GM23338 (cell line): ENCODE measurements at regions not wholly inside any gene's neighbourhood (a gene's known extent, or its start where the extent isn't known, plus 50 kb on each side); places are given as distances from the start of the nearest gene placed in this dataset.

Experiments used
- CREB1 ChIP-seq: fragments of 250-450 bp; sonication (Bioruptor Pico); IDR thresholded peaks from 2 replicates; pipeline ENCODE4 v1.5.0; 2020; ENCODE audit warnings: low read depth, mild to moderate bottlenecking, moderate library complexity
- EZH2 ChIP-seq: fragments of 200-600 bp; sonication (generic); IDR thresholded peaks from one replicate; pipeline ENCODE4 v1.8.0; 2017; ENCODE audit warnings: antibody characterized with exemption, mild to moderate bottlenecking, low read depth; ENCODE audit not compliant: unreplicated experiment
- EZH2phosphoT487 ChIP-seq: fragments of 200-600 bp; sonication (generic); IDR thresholded peaks from one replicate; pipeline ENCODE4 v1.8.1; 2018; ENCODE audit warnings: antibody characterized with exemption; ENCODE audit not compliant: unreplicated experiment
- JUNB ChIP-seq: IDR thresholded peaks from one replicate; pipeline ENCODE4 v1.6.1; 2016; ENCODE audit warnings: antibody characterized with exemption; ENCODE audit not compliant: unreplicated experiment
- NANOG ChIP-seq: IDR thresholded peaks from 2 replicates; pipeline ENCODE4 v1.6.1; 2016; ENCODE audit warnings: antibody characterized with exemption, borderline replicate concordance
- POLR2AphosphoS5 ChIP-seq: IDR thresholded peaks from 2 replicates; pipeline ENCODE4 v1.6.1; 2016; ENCODE audit warnings: antibody characterized with exemption, low read depth
- ZNF114 ChIP-seq: fragments of 250-450 bp; sonication (Bioruptor Pico); IDR thresholded peaks from 2 replicates; pipeline ENCODE4 v1.5.0; 2020; ENCODE audit warnings: mild to moderate bottlenecking, moderate library complexity
- ZNF331 ChIP-seq: fragments of 250-450 bp; sonication (Bioruptor Pico); IDR thresholded peaks from 2 replicates; pipeline ENCODE4 v1.5.0; 2020; ENCODE audit warnings: low read depth, mild to moderate bottlenecking, moderate library complexity
- TF ChIP-seq, protein P1 (sequence below), 2 experiments: fragments of 200-600 bp in 1 of 2; sonication (generic) in 1 of 2; conservative IDR thresholded peaks; 2 replicates each; pipeline versions ENCODE4 v1.5.1 to v1.6.1; 2016 to 2017; ENCODE audit warnings: antibody characterized with exemption in 2 of 2, low read depth in 2 of 2, mild to moderate bottlenecking in 2 of 2, moderate library complexity in 1 of 2

- TF ChIP-seq, protein P1, sequence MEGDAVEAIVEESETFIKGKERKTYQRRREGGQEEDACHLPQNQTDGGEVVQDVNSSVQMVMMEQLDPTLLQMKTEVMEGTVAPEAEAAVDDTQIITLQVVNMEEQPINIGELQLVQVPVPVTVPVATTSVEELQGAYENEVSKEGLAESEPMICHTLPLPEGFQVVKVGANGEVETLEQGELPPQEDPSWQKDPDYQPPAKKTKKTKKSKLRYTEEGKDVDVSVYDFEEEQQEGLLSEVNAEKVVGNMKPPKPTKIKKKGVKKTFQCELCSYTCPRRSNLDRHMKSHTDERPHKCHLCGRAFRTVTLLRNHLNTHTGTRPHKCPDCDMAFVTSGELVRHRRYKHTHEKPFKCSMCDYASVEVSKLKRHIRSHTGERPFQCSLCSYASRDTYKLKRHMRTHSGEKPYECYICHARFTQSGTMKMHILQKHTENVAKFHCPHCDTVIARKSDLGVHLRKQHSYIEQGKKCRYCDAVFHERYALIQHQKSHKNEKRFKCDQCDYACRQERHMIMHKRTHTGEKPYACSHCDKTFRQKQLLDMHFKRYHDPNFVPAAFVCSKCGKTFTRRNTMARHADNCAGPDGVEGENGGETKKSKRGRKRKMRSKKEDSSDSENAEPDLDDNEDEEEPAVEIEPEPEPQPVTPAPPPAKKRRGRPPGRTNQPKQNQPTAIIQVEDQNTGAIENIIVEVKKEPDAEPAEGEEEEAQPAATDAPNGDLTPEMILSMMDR (conservative IDR thresholded peaks at IDR 0.05; ENCODE audit: low read depth in 2 of 2): no peak
- TF ChIP-seq JUNB: no peak
- no peak for TF ChIP-seq EZH2
- no peak for TF ChIP-seq CREB1 (CRISPR knock-in tag)
- no peak for TF ChIP-seq POLR2AphosphoS5
- no peak for TF ChIP-seq ZNF331 (CRISPR knock-in tag)
- no peak for TF ChIP-seq ZNF114 (CRISPR knock-in tag)
- no peak for TF ChIP-seq EZH2phosphoT487
- no peak for TF ChIP-seq NANOG
These were observed 336.8 kb downstream of the MYCN start for GRCh38 chr2:16277117-16277516.
